ENCODE measurements at regions not wholly inside any gene's neighbourhood (a gene's known extent, or its start where the extent isn't known, plus 50 kb on each side); places are given as distances from the start of the nearest gene placed in this dataset.

DNA sequence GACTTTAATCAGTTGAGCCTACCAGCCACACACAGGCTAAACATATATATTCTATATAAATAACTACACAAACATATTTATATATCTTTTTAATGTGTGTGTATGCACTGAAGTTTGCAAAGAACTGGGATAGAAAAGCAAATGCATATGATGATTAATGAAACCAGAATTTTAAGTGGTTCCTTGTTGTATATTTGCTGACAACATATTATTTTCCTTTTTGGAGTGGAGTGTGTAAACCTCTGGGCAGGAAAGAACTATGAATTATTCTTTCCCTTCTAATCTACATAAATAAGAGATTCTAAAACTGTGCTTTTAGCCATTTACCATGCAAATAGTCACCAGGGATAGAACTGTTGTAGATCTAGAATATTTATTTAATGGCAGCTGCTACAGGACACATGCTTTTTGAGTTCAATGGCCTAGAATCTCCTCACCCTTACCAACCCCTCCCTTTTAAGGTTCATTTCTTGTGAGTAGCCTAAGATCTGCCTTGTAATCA, 187.6 kb downstream of the BACH1 start (continued):
- no peak for TF ChIP-seq TSHZ1 (tag by site-specific recombination; IDR thresholded peaks at IDR 0.05; ENCODE audit: borderline replicate concordance)
- TF ChIP-seq ZNF16 (tag by site-specific recombination; IDR thresholded peaks at IDR 0.05; ENCODE audit: low read depth), result no peak

Measured in HEK293 (cell line).